Activated naive CD4-positive, alpha-beta T cell (primary cell): ENCODE measurements at regions not wholly inside any gene's neighbourhood (a gene's known extent, or its start where the extent isn't known, plus 50 kb on each side); places are given as distances from the start of the nearest gene placed in this dataset.

ENCODE experiments used
- DNase-seq, 4 experiments: peaks; one replicate each; lab custom pipeline; 2025; lab: John Stamatoyannopoulos, UW

- DNase-seq: no peak
Measured at GRCh38 chrX:26375346-26375745, 159.4 kb downstream of the MAGEB5 start.

DNA sequence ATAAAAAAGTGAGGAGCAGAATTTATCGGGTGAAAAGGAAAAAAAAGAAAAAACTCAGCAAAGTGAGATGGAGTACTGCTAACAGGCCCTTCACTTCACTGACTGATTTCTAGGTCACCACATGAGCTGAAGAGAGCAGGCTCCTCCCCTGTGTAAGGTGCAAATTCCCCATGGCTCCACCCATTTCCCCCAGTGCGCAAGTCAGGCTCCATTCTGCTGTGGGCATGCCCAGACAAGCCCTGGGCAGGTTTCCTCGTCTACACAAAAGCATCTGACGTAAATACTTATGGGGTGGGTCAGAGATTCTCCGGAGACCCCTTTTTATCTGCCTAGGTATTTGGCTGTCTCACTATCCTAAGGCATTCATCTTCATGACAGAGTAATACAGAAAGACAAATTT is 157.9 kb downstream of the MAGEB5 start:
- no peak for DNase-seq

DNA sequence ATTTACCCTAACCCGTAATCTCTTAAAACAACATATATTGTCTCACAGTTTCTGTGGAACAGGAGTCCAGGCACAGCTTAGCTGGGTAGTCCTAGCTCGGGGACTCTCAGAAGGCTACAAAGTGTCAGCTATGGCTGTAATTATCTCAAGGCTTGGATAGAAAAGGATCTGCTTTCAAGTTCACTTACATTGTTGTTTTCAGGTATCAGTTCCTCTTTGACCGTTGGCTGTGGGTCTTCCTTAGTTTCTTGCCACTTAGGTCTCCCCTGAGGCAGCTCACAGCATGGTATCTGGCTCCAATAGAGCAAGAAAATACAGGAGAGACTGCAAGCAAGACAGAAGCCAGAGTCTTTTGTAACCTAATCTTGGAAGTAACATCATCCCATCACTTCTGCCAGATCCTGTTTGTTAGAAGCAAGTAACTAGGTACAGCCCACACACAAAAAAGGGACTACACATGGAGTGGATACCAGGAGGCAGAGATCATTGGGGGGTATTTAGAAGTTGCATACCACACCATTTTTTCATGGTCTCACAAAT is 137.0 kb downstream of the MAGEB5 start:
- DNase-seq: no peak

DNA sequence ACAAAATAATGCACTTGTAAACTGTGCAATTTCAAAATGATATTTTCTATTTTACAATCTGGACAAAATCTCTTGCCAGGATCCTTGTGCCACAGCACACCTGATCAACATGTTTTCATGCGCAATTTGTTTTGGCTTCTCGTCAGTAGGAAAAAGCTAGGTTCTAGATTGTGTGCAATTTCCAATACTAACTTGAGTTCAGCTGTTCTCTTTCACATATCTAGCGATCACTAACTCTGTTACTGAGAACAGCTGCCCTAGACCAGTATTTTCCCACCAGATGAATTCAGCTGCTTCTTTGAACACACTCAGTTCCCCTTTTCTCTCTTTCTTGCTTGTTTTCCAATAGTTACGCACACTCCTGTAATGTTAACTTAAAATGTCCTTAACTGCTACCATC is 131.2 kb downstream of the MAGEB5 start:
- no peak for DNase-seq

DNA sequence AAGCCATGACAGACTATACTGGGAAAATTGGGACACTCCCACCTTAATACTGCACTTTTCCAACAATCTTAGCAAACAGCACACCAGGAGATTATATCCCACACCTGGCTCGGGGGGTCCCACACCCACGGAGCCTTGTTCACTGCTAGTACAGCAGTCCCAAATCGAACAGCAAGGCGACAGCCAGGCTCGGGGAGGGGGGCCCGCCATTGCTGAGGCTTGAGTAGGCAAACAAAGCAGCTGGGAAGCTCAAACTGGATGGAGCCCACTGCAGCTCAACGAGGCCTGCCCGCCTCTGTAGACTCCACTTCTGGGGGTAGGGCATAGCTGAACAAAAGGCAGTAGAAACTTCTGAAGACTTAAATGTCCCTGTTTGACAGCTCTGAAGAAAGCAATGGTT is 118.3 kb downstream of the MAGEB5 start:
- DNase-seq: no peak

- DNase-seq: no peak
Measured at GRCh38 chrX:26328608-26329319, 112.8 kb downstream of the MAGEB5 start.

DNA sequence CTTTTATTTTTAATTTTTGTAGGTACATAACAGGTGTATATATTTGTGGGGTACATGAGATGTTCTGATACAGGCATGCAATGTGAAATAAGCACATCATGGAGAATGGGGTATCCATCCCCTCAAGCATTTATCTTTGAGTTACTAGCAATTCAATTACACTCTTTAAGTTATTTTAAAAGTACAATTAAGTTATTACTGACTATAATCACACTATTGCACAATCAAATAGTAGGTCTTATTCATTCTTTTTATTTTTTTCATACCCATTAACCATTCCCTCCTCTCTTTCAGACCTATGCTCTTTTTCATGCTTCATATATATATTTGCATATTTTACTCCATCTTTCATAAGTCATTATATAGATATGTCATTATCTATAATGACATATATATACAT is 93.3 kb downstream of the MAGEB5 start:
- no peak for DNase-seq

- no peak for DNase-seq
Measured at GRCh38 chrX:26295425-26295824, 79.5 kb downstream of the MAGEB5 start.

DNA sequence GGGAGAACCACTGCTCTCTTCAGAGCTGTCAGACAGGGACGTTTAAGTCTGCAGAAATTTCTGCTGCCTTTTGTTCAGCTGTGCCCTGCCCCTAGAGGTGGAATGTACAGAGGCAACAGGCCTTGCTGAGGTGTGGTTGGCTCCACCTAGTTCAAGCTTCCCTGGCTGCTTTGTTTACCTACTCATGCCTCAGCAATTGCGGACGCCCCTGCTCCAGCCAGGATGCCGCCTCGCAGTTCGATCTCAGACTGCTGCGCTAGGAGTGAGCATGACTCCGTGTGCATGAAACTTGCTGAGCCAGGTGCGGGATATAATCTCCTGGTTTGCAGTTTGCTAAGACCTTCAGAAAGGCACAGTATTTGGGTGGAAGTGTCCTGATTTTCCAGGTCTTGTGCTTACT is 70.9 kb downstream of the MAGEB5 start:
- no peak for DNase-seq
